NB4 (cell line): ENCODE measurements at regions not wholly inside any gene's neighbourhood (a gene's known extent, or its start where the extent isn't known, plus 50 kb on each side); places are given as distances from the start of the nearest gene placed in this dataset.
"Not testable (repeated sequence)": the region's sequence is repeated elsewhere in the genome, so short reads cannot be mapped to it uniquely, and the experiment has no call there.

ENCODE experiments used
- DNase-seq: peaks from one replicate; pipeline ENCODE4 v3.0.0; 2010; ENCODE audit warnings: low read depth
- H3K4me3 ChIP-seq: one replicate; pipeline ENCODE4 v1.5.1; 2011; ENCODE audit warnings: mild to moderate bottlenecking, low read depth, low read length, moderate library complexity
- CTCF ChIP-seq: IDR thresholded peaks from one replicate; pipeline ENCODE4 v1.5.1; 2012; ENCODE audit warnings: low read depth, low read length
- MAX ChIP-seq: IDR thresholded peaks from 2 replicates; pipeline ENCODE4 v1.6.1; 2011; ENCODE audit warnings: low read depth, low read length
- MYC ChIP-seq: IDR thresholded peaks from 2 replicates; pipeline ENCODE4 v1.6.1; 2011; ENCODE audit warnings: low read depth, low read length
- POLR2A ChIP-seq: IDR thresholded peaks from 2 replicates; pipeline ENCODE4 v1.6.1; 2011; ENCODE audit warnings: mild to moderate bottlenecking; ENCODE audit not compliant: insufficient read length; ENCODE audit errors: extremely low read depth

- no peak for DNase-seq
- no peak overlapping the region for H3K4me3 ChIP-seq
- TF ChIP-seq MAX: no peak
These were observed 336.7 kb downstream of the GJA1 start for GRCh38 chr6:121771937-121772720.

GRCh38 chr6:121776054-121776453 is 340.6 kb downstream of the GJA1 start:
- no peak for DNase-seq
- no peak overlapping the region for H3K4me3 ChIP-seq
- TF ChIP-seq MYC: no peak
- no peak for TF ChIP-seq CTCF
- no peak for TF ChIP-seq POLR2A
- TF ChIP-seq MAX: no peak

- DNase-seq: peak; percentile 47
- no peak overlapping the region for H3K4me3 ChIP-seq
- TF ChIP-seq POLR2A (no peak), CTCF (no peak), MYC (peak; percentile 67), MAX (peak; percentile 77)
These were observed 345.2 kb downstream of the GJA1 start for GRCh38 chr6:121780325-121781321.

- TF ChIP-seq MAX: no peak
- TF ChIP-seq MYC: no peak
- TF ChIP-seq POLR2A: no peak
- no peak for TF ChIP-seq CTCF
- H3K4me3 ChIP-seq: no peak overlapping the region
- peak; percentile 11 for DNase-seq
These were observed 356.2 kb downstream of the GJA1 start for GRCh38 chr6:121791396-121792315.

- TF ChIP-seq POLR2A: no peak
- TF ChIP-seq MAX: no peak
- no peak for TF ChIP-seq MYC
- TF ChIP-seq CTCF: no peak
- no peak overlapping the region for H3K4me3 ChIP-seq
- peak; percentile 14 for DNase-seq
These were observed 359.2 kb downstream of the GJA1 start for GRCh38 chr6:121794630-121795029.

GRCh38 chr6:121797598-121797997 is 362.2 kb downstream of the GJA1 start:
- not testable (repeated sequence) for DNase-seq, H3K4me3 ChIP-seq

GRCh38 chr6:121798126-121798525 is 362.7 kb downstream of the GJA1 start:
- not testable (repeated sequence) for H3K4me3 ChIP-seq, DNase-seq
